ENCODE measurements at regions not wholly inside any gene's neighbourhood (a gene's known extent, or its start where the extent isn't known, plus 50 kb on each side); places are given as distances from the start of the nearest gene placed in this dataset.

DNA sequence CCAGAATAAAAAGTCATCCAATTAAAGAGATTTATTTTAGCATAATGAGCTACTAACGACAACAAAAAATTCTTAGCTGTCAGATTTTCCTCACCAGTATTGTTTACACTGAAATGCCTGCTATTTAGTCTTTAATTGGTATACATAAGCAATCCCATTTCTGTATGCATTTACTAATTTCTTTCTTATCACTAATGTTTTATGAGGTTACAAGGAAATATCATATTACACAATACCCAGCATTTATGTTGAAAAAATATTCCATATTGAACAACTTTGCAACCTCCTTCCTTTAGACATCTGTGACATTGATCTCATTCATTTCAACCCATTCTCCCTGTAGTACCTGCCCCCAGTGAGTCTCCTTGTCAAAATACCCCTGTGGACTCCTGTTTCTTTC is 135.4 kb downstream of the SLITRK6 start:
- no peak for DNase-seq

DNA sequence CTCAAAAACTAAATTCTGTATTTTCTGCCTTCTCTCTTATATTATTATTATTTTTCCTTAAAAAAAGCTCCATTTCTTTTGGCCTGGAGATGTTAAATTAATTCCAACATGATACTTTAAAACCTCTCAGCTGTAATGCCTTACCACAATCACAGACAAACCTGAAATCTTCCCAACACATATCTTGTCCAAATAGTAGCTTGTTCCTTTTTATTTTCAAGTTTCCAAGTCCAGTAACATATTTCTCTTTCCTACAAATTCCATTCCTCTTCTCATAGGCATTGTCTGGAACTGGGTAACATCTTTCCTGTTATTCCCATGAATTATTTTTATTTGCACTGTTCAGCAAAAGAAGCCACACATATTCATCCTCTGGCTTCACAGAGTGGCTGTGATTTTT is 137.0 kb downstream of the SLITRK6 start:
- DNase-seq, result no peak

DNA sequence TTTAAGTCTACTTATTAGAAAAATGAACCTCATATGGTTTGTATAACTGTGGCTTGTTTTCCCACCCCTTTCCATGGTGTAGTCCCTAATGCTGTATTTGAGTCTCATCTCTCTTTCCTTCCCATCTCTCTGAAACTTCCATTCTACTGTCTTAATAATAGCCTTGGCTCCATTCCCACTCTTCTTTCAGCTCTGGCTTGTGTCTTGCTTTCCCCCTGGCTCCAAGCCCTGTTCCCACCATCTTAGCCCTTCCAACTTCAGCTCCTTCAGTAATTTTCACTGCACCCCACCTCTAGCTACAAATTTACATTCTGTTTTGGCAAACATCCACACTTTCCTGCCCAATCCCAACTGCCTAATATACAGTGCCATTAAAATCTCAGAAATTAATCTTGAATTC is 137.5 kb downstream of the SLITRK6 start:
- no peak for DNase-seq

DNA sequence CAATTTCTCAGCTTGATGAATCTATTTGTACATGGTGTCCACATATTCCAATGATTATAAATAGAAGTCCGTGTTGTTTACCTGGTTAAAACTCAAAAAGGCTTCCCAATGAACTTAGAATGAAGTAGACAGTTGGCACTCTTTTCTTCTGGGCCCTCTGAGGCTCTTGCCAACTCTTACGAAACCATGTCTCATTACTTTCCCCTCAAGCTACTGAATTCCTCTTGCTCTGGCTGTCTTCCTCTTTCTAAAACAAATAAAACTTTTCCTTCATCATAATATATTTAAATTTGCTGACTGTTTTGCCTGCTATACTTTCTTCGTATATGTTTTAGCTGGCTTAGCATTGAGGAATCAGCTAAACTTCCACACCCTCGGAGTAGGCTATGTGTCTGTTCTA is 139.7 kb downstream of the SLITRK6 start:
- no peak for DNase-seq

DNA sequence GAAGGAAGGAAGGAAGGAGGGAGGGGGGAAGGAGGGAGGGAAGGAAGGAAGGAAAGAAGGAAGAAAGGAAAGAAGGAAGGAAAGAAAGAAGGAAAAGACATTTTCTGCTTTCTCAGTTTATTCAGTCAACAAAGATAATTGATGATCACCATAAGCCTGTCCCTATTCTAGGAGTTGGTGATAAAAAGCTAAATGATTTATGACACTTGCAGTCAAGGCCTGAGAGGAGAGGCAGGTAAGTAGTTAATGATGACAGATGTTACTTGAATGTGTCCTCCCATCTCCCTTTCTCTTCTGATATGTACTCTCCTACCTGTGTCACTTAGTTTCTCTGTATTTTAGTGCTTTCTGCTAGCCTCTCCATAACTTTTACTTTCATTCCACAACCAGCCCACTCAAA is 141.3 kb downstream of the SLITRK6 start:
- DNase-seq, result no peak

DNA sequence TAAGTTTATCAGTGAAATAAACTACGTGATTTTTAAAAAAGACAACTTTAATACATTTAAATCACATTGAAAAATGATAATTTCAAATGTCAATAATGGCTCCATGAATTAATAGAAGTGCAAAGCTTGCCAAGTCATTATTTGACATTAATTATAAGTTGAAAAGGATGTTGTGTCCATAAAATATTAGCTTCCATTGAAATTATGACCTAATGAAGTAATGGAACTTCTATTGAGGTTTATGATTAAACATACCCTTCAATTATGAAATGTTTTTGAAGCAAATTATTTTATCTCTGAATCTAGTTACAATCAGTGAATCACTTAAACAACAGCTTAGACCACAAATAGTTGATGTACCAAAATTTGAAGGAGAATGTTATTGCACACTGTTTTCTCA is 144.2 kb downstream of the SLITRK6 start:
- no peak for DNase-seq

DNA sequence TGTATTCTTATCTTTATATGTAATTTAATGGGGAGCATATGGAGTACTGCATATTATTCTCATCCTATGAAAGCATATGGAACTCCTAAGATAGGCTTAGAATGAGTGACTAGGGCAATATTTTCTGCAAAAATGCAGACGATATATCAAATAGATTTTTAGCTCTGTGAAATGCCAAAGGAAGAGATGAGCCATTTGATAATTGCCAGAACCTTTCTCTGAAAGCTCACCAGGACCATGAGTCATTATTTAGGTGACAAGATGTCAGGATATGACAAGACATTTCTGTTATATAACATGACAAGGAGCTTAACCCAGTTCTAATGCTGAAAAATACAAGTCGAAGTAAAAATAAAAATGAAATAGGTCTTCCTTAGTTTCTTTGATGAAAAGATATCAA is 145.0 kb downstream of the SLITRK6 start:
- no peak for DNase-seq

DNA sequence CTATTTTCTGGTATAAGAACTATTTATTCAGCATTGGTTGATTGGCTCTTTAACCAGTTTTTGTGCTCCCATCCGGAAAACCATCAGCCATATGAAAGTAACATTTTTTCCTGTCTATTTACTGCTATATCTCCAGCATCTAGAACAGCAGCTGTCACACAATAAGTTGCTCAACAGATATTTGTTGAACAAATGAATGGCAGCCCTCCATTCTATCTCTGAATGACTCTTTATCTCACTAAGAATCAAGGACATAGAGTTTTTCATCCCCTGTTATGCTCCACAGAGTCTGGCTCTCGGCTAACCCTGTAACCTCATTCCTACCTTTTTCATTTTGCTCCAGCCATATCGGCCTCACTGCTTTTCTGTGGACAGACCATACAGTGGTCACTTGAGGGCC is 145.5 kb downstream of the SLITRK6 start:
- DNase-seq, result no peak

DNA sequence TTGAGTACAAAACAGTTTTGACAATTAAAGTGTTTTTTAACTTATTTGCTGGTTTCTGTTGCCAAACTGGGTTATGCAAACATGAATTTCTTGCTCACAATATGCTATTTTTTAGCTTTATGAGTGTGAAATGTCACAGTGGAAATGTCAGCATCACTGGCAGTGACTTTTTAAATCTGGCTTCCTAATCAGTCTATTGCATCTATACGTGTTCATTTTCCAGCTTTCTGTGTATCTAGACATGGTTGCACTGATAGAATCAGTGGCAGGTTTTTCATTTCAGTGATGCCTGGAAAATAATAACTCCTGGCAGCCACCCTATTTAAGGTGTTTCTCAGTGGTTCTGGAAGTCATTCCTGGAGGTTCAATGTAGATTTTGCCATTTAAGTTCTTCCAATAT is 146.7 kb downstream of the SLITRK6 start:
- no peak for DNase-seq

DNA sequence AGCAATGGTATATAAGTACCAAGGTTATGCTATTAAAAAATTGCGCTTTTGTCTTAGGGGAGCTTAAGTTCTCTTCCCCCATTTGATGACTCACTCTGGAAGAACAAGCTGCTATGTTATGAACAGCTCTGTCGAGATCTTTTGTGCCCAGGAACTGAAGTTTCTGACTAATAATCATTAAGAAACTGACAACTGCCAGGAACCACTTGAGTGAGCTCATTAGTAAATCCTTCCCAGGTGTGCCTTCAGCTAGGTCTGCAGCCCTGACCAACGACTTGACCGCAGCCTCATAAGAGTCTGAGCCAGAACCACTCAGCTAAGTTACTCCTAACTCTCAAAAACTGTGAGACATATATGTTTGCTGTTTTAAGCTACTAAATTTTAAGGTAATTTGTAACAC is 147.8 kb downstream of the SLITRK6 start:
- no peak for DNase-seq

DNA sequence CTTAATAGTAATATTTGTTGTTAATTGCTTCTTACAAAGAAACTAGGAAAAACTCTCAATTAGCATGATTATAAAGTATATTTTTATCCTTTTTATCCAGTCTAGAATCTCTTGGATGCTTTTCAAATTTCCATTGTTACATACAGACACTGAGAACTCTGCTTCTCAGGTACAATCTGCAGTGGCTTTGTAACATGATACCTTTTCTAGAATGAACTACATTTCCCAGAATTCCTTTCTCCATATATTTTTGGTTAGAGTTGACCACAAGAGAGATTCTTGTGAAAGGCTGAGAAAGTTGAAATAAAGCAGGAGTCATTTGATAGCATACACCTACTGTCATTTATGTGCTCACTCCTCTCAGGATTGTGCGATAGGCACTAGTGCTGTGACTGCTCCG is 148.6 kb downstream of the SLITRK6 start:
- no peak for DNase-seq

DNA sequence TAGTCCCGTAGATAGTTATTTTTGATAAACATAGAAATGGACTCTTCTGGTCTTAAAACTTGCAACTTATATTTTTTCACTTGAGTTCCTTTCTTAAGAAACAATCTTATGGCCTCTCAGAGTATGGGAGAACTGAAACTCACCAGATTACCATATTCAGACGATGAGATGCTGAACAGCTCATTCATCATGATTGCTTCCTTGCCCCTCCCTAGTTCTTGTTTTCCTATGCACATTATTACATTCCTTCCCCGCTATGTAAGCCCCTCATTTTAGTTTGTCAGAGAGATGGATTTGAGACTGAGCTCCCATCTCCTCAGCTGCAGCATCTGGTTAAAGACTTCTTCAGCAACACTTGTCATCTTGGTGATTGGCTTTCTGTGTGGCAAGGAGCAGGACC is 158.5 kb downstream of the SLITRK6 start:
- no peak for DNase-seq

DNA sequence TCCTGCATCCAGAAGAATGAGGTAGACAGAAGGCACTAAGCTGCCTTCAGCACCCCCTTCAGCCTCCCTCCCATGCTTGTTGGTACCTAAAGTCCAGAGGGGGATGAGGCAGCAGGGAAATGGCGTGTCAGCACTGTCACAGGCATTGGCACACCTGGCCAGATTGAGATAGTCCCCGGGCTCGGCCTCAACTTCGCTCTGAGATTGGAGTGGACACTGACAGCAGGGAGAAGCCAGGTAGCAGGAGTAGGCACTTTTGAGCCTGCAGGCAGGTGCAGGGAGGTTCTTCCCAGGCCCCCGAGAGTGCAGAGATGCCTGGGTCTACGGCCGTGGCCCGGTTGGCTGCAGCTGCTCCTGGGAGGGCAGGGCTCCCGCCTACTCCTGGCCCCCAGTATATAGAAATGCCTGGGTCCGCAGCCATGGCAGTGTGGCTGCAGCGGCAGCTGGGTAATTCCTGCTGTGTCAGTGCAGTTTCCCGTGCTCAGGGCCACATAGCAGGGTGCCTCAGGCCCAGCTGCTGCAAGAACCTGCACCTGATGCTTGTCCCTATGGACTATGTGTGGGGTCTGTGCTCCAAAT is 160.3 kb downstream of the SLITRK6 start:
- no peak for DNase-seq

DNA sequence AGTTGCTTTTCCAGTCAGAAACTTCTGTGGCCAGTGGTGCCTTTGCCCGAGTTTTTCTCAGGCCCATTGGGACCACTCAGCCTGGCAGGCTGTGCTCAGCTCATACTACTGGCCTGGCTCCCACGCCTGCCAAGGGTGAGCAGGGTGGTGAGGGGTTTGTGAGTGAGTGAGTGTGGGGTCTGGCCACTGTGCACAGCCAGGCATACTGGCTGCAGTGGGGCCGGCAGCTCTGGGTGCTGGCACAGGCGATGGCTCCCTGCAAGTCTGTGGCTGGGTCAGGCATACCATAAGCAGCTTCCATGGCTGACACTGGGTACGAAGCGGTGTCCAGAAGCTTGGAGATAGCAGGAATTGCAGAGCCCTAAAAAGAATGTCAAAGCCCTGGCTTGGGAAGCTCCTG is 161.0 kb downstream of the SLITRK6 start:
- no peak for DNase-seq

DNA sequence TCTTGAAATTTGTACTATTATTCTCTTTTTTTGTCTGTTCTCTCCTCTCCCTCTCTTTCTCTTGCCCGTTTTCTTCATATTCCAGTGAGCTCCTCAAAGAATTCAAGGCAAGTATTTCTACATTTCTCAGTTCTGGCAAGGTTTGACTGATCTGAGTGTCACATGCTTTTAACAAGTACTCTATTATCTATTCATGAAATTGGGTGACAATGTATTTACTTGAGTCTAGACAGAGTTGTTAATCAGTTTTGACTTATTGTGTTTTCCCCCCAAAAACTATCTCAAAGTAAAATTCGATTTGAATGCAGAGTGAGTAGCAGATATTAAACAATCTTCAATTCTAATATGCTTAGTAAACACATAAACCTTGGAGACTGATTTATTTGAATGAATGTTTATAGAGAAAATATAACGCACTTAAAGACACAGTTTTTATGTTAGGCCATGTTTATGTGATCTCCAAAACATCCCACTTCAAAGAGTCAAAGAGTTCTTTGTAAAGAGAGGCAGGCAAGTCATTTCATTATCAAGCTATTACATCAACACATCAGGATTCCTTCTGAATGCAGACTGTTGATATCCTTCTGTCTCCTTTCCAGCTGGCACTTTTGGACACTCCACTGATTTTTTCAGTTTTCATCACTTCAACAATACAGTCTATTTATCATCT is 166.6 kb downstream of the SLITRK6 start:
- DNase-seq, result peak; percentile 24

DNA sequence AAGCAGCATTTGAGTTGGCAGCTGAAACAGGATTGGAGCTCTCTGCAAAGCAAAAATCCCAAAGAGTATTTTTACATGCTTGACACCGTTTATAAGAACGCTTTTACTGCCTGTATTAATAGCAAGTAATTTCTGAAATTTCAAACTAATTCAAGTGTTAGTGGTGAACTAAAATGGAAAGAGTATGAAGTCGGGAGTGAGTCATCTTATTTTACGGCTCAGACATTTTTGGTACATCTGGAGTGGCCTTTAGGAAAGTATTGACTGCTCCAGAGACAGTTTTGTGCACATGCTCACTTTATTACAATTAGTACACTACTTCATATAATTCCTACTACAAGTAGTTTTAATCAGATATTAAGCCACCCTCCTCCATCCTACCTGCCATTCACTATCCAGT is 167.4 kb downstream of the SLITRK6 start:
- no peak for DNase-seq

DNA sequence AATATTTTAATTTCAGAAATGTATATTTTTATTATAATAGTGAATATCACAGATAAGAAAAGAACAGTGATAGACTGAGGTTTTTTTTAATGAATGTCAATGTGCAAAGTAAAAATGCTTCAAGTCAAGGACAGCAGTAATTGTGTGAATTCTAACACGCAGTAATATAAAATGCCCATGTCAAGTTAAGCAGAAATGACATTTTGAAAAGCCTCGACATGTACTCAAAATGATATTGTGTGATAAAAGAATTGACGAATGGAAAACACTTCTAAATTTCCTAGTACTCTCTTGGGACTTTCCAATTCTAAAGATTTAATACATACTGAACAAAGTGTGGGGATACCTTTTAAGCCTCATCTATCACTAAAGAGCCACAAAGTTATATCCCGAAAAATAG is 172.6 kb downstream of the SLITRK6 start:
- DNase-seq, result no peak

DNA sequence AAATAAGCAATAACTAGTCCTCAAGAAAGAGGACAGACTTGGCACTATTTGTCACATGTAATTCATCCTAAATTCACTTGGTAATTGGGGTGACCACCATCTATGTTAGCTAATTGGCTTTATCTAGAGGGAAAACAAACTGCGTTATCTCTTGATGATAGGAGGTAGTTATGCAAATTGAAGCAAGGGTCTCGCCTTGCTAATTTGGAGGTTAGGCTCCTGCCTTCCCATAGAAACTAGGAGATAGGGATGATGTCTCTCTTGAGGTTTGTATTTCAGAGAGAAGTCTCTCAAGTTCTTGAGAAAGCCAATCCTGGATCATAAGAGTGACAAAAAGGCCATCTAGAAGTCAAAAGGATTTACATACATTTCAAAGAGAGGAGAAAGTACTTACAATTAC is 179.9 kb downstream of the SLITRK6 start:
- DNase-seq, result no peak

DNA sequence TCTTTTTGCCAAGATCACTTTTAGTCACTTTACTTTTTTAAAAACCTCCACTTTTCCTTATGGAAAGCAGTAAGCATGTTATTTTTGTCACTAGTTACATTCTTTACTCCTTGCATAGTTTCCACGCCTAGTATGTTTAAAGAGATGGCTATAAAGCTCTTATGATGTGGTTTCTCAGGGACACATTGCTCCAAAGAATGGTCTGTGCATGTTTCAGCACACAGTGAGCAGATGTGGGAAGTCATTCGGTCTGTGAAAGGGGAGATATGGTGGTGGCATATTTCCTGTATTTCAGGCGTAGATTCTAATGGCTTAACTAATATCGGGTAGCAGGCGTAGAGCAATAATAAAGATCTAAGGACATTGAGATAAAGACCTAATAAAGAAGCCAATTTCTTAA is 180.7 kb downstream of the SLITRK6 start:
- no peak for DNase-seq

DNA sequence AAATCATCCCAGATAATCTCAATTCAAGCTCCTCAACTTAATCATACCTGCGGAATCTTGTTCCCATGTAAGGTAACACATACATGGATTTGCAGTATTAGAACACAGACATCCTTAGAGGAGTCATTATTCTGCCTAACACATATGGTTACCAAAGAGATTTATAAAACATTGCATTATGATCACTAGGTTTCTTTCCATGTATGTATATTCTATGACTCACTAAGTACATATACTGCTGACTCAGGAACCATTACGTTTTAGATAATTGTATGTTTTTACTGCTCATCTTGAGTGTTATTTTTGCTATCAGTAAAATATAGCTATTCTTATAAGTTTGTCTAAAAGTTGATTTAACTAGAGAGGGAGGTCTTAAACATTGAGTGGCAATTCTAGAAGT is 182.9 kb downstream of the SLITRK6 start:
- no peak for DNase-seq

DNA sequence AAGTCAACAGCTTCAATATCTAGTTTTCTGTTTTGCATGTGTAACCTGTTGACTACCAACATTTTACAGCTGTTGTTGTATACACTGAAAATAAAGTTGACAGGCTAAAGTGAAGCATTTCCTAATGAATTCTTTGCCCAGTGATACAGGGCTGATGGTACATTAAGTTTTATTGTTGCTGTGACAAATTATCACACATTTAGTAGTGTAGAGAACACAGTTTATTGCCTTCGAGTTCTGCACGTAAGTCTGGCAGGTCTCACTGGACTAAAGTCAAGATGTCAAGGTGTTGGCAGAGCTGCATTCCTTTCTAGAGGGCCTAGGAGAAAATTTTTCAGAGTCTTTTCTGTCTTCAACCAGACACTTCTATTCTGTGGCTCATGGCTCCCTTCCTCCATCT is 184.2 kb downstream of the SLITRK6 start:
- DNase-seq, result no peak

DNA sequence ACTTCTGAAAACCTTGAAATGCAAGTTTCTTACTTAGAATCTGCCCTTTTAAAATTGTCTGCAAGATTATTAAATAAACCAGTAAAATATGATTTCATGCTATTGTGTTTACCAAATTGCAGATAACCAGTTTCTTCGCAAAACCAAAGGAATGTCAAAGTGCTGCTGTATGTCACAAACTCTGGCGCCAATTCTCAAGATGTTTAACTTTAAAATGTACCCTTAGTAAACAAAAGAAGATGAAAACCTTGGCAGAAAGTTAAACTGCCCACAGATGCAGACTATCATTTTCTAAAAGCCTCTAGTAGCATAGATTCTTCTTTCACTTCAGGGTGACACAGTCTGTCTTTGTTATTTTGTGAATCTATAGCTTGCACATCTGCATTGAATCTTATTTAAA is 189.2 kb downstream of the SLITRK6 start:
- no peak for DNase-seq

DNA sequence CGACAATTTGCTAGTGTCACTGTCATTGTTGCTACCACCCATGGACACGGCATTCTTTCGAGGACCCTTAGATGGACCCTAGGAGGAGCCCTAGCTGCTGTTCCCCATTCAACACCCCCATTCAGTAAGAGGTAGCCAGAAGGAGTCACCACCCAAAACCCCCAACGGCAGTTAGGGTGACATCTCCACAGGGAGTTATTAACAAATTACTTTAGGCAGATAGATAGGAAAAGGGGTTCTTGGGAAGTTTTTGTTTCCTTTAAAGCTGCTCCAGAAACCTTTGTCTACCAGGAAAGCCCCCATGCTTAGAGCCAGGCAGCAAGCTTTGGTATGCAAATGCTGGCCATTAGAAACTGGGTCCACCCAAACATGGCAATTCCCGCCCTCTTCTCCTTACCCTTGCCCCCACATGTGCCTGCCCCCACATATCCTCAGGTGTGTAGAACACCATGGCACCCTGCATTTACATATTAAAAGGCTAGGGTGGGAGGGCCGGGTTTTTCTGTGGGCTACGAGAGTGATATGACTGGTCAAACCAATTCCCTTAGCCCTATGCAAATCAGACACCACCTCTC is 190.9 kb downstream of the SLITRK6 start:
- DNase-seq, result no peak

DNA sequence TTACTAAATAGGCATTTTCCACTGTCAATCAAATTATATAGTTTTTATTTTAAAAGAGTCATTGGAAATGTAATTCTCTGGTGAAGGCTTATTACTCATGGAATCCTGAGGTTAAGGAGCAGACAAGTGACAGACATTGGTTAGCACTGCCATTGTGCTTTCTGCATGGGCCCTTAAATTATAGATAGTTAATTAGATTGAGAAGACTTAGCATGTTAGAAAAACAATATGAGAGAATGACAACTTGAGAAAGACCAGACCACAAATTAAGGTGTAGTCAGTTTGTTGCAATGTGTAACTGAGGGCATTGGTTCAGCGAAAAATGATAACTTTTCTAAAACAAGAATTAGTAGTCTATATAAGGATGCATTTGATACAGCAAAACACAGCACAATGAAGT is 195.5 kb downstream of the SLITRK6 start:
- DNase-seq, result no peak

DNA sequence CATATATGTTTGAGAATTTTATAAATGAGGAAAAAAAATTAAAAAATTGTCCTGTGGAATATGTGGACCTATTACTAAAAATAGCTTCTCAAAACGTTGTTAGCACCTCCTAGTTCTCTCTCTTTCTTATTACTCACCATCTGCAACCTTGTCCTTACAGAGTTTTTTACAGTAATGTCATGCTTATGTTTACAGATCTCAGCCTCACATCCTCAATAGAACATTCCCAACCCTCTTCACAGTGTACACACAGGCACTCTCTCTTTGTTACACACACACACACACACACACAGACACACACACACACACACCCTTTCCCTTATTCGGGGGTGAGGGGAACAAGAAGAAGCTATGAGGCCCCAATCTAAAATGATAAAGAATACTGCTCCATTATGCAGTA is 197.7 kb downstream of the SLITRK6 start:
- no peak for DNase-seq
